Epithelial cell of esophagus (primary cell): ENCODE measurements at regions not wholly inside any gene's neighbourhood (a gene's known extent, or its start where the extent isn't known, plus 50 kb on each side); places are given as distances from the start of the nearest gene placed in this dataset.

ENCODE experiments used
- DNase-seq: peaks from one replicate; pipeline ENCODE4 v3.0.0; 2010; ENCODE audit warnings: low read depth
- H3K4me3 ChIP-seq: 2 replicates; pipeline ENCODE4 v1.5.1; 2011; ENCODE audit warnings: mild to moderate bottlenecking, low read length, control low read depth
- CTCF ChIP-seq: IDR thresholded peaks from 2 replicates; pipeline ENCODE4 v1.5.1; 2011; ENCODE audit warnings: low read depth, mild to moderate bottlenecking, low read length, control low read depth, inconsistent platforms; ENCODE audit not compliant: insufficient read depth; ENCODE audit errors: missing control alignments

GRCh38 chr13:111421216-111421615, 100.8 kb downstream of the TEX29 start:
- DNase-seq: no peak
- H3K4me3 ChIP-seq: no peak overlapping the region
- no peak for TF ChIP-seq CTCF

GRCh38 chr13:111422348-111422747, 101.9 kb downstream of the TEX29 start:
- no peak for TF ChIP-seq CTCF
- DNase-seq: no peak
- no peak overlapping the region for H3K4me3 ChIP-seq

GRCh38 chr13:111423168-111423785, 102.8 kb downstream of the TEX29 start:
- no peak for DNase-seq
- TF ChIP-seq CTCF: no peak
- H3K4me3 ChIP-seq: no peak overlapping the region

- no peak overlapping the region for H3K4me3 ChIP-seq
- TF ChIP-seq CTCF: no peak
- DNase-seq: no peak
These were observed 103.7 kb downstream of the TEX29 start for GRCh38 chr13:111424134-111424533.

GRCh38 chr13:111425326-111425725, 104.9 kb downstream of the TEX29 start:
- DNase-seq: no peak
- TF ChIP-seq CTCF: no peak

GRCh38 chr13:111429064-111429558, 108.7 kb downstream of the TEX29 start:
- peak; percentile 26 for TF ChIP-seq CTCF
- peak; percentile 7 for DNase-seq
- H3K4me3 ChIP-seq: no peak overlapping the region

More at GRCh38 chr13:111425326-111425725, 104.9 kb downstream of the TEX29 start:
- H3K4me3 ChIP-seq: no peak overlapping the region

GRCh38 chr13:111431206-111431605, 110.8 kb downstream of the TEX29 start:
- no peak overlapping the region for H3K4me3 ChIP-seq
- no peak for TF ChIP-seq CTCF
- no peak for DNase-seq
